Esophagus squamous epithelium (tissue), 4 donors: ENCODE measurements at regions not wholly inside any gene's neighbourhood (a gene's known extent, or its start where the extent isn't known, plus 50 kb on each side); places are given as distances from the start of the nearest gene placed in this dataset.

Experiments
- CTCF ChIP-seq, 6 experiments: fragments of 450-650 bp in 4 of 6; fragments of 200-600 bp in 2 of 6; sonication (generic) in 2 of 6; IDR thresholded peaks; one replicate each; pipeline ENCODE4 v1.5.1; 2016 to 2019; ENCODE audit warnings: antibody characterized with exemption in 6 of 6, mild to moderate bottlenecking in 4 of 6, moderate library complexity in 4 of 6
- POLR2A ChIP-seq, 4 donors: fragments of 450-650 bp; IDR thresholded peaks; one replicate each; pipeline ENCODE4 v1.6.1; 2017; ENCODE audit warnings: antibody characterized with exemption in 4 of 4, mild to moderate bottlenecking in 4 of 4, moderate library complexity in 3 of 4

- TF ChIP-seq CTCF (IDR thresholded peaks at IDR 0.05) (no peak), POLR2A (IDR thresholded peaks at IDR 0.05) (no peak)
Measured at GRCh38 chr9:14511452-14511851, 181.8 kb downstream of the ZDHHC21 start.
